ENCODE measurements at regions not wholly inside any gene's neighbourhood (a gene's known extent, or its start where the extent isn't known, plus 50 kb on each side); places are given as distances from the start of the nearest gene placed in this dataset.

GRCh38 chr16:6192984-6193383 lies 1095.4 kb upstream of the EEF2KMT start:
- TF ChIP-seq POLR2A (IDR thresholded peaks at IDR 0.05): no peak
- TF ChIP-seq, protein P1, sequence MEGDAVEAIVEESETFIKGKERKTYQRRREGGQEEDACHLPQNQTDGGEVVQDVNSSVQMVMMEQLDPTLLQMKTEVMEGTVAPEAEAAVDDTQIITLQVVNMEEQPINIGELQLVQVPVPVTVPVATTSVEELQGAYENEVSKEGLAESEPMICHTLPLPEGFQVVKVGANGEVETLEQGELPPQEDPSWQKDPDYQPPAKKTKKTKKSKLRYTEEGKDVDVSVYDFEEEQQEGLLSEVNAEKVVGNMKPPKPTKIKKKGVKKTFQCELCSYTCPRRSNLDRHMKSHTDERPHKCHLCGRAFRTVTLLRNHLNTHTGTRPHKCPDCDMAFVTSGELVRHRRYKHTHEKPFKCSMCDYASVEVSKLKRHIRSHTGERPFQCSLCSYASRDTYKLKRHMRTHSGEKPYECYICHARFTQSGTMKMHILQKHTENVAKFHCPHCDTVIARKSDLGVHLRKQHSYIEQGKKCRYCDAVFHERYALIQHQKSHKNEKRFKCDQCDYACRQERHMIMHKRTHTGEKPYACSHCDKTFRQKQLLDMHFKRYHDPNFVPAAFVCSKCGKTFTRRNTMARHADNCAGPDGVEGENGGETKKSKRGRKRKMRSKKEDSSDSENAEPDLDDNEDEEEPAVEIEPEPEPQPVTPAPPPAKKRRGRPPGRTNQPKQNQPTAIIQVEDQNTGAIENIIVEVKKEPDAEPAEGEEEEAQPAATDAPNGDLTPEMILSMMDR (IDR thresholded peaks at IDR 0.05): no peak
- DNase-seq: no peak
- no peak overlapping the region for H3K4me3 ChIP-seq
- WGBS, 2 donors: 79 to 85% methylated on average over 5 of the region's 5 CpGs
- H3K36me3 ChIP-seq (ENCODE audit: low read depth, missing control alignments): no peaks in the 10 kb centered on the region
- H3K27ac ChIP-seq: no peak overlapping the region
- H3K4me1 ChIP-seq: no peaks in the 10 kb centered on the region
- H3K27me3 ChIP-seq: no peaks in the 10 kb centered on the region
- intact Hi-C loops (cut with DNase I; ENCODE audit: low total_unique reads): no loop called here
- H3K9me3 ChIP-seq: no peaks in the 10 kb centered on the region

DNA sequence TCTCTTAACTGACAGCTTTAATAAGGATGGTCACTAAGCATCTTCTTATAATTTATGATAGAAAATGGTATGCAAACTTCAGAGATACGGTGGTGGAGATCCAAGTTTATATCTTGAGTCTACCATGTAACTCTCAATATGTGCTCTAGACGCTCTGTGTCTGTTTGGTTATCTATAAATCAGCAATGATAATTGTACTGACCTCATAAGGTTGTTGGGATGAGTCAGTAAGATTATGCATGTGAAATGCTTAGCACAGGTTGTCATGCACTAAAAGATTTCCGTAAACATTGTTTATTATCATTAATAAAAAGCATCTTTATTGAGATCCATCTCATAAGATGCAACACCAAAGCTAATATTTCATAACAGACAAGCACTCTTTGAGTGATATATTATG lies 1094.9 kb upstream of the EEF2KMT start:
- TF ChIP-seq, protein P1 (IDR thresholded peaks at IDR 0.05): no peak
- TF ChIP-seq POLR2A (IDR thresholded peaks at IDR 0.05): no peak
- Histone ChIP-seq H3K36me3 (ENCODE audit: low read depth, missing control alignments) (no peaks in the 10 kb centered on the region), H3K4me3 (no peak overlapping the region), H3K4me1 (no peaks in the 10 kb centered on the region), H3K9me3 (no peaks in the 10 kb centered on the region), H3K27me3 (no peaks in the 10 kb centered on the region), H3K27ac (no peak overlapping the region)
- DNase-seq: no peak
- intact Hi-C loops (cut with DNase I; ENCODE audit: low total_unique reads): no loop called here
- 70 to 83% methylated on average over 3 of the region's 3 CpGs for WGBS, 2 donors

DNA sequence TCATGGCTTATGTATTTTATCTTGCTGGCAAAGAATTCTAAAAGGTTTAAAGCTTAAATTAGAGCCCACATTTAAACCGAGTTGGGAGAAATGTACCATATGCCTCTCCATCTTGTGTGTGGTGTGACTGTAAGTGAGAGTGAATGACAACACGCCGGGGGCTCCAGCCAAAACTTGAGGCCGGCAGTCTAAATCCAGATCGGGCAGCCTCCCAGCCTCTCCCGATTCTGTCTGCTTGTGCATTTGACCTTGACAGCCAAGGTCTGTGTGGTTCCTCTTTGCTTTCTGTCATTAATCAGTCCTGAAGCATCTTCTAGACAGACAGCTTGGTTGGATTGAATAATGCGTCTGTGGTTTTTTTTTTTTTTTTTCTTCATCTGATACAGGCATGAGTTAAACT lies 1093.2 kb upstream of the EEF2KMT start:
- no peak for DNase-seq
- 62 to 66% methylated on average over 7 of the region's 7 CpGs for WGBS, 2 donors
- H3K9me3 ChIP-seq: no peaks in the 10 kb centered on the region
- TF ChIP-seq POLR2A (IDR thresholded peaks at IDR 0.05): no peak
- TF ChIP-seq, protein P1 (IDR thresholded peaks at IDR 0.05): no peak
- H3K4me3 ChIP-seq: no peak overlapping the region
- H3K27me3 ChIP-seq: no peaks in the 10 kb centered on the region
- intact Hi-C loops (cut with DNase I; ENCODE audit: low total_unique reads): no loop called here
- no peaks in the 10 kb centered on the region for H3K36me3 ChIP-seq (ENCODE audit: low read depth, missing control alignments)
- H3K4me1 ChIP-seq: no peaks in the 10 kb centered on the region
- H3K27ac ChIP-seq: no peak overlapping the region

GRCh38 chr16:6189216-6189615 lies 1091.6 kb upstream of the EEF2KMT start:
- no peaks in the 10 kb centered on the region for H3K36me3 ChIP-seq (ENCODE audit: low read depth, missing control alignments)
- H3K27ac ChIP-seq: no peak overlapping the region
- TF ChIP-seq, protein P1 (IDR thresholded peaks at IDR 0.05): no peak
- TF ChIP-seq POLR2A (IDR thresholded peaks at IDR 0.05): no peak
- H3K4me1 ChIP-seq: no peaks in the 10 kb centered on the region
- no peaks in the 10 kb centered on the region for H3K27me3 ChIP-seq
- H3K4me3 ChIP-seq: no peak overlapping the region
- intact Hi-C loops (cut with DNase I; ENCODE audit: low total_unique reads): no loop called here
- no peak for DNase-seq
- 85 to 90% methylated on average over 9 of the region's 9 CpGs for WGBS, 2 donors
- H3K9me3 ChIP-seq: no peaks in the 10 kb centered on the region

DNA sequence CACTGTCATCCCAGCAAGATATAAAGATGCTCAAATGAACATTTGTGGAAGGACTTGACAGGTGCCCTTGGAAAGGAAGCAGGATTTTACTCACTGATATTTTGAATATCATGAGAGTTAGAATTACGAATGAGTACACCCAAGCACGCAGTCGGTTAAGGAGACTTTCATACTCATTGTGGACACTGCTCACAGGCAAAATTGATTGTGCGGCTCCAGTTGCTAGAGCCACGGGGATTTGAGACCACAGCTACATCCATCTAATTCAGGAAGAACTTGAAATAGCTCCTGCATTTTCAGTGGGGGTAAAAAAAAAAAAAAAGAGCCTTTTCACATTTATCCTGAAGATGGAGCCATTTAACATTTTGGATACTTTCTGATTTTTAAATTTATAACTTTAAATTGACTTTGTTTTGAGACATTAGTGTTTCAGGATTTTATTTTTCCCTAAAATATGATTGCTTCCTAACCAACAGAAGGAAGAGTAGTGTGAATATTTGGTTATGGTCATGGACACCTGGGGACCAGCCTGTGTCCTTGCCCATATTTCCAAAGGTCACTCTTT lies 1080.1 kb upstream of the EEF2KMT start:
- intact Hi-C loops (cut with DNase I; ENCODE audit: low total_unique reads): no loop called here
- no peaks in the 10 kb centered on the region for H3K36me3 ChIP-seq (ENCODE audit: low read depth, missing control alignments)
- H3K27ac ChIP-seq: no peak overlapping the region
- DNase-seq: no peak
- 85 to 89% methylated on average over 5 of the region's 5 CpGs for WGBS, 2 donors
- no peaks in the 10 kb centered on the region for H3K27me3 ChIP-seq
- no peak for TF ChIP-seq POLR2A (IDR thresholded peaks at IDR 0.05)
- TF ChIP-seq, protein P1 (IDR thresholded peaks at IDR 0.05): no peak
- no peaks in the 10 kb centered on the region for H3K4me1 ChIP-seq
- no peaks in the 10 kb centered on the region for H3K9me3 ChIP-seq
- H3K4me3 ChIP-seq: no peak overlapping the region
